ENCODE measurements at regions not wholly inside any gene's neighbourhood (a gene's known extent, or its start where the extent isn't known, plus 50 kb on each side); places are given as distances from the start of the nearest gene placed in this dataset.

DNA sequence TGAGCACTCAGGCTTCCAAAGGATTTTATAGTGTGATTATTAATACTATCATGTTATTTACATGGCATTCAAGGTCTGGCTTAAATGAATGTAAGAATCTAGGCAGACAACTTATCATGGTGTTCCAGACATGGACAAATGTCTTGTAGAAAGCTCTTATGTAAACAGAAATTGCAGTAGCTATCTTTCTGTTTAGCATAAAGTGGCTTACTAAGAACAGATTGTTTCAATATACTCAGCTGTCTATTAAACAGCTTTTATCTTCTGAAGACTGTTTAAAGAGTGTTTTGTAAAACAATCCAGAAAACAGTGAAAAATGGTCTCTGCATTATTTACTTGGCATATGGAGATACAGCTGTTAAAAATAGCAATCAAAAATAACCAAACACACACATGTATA, 1061.8 kb upstream of the SEL1L start:
- DNase-seq (ENCODE audit: low spot score): no peak

GRCh38 chr14:82602794-82603193, 1069.1 kb upstream of the SEL1L start:
- Histone ChIP-seq H3K27ac (ENCODE audit: poor library complexity, severe bottlenecking) (no peak overlapping the region), H3K36me3 (ENCODE audit: low read depth) (no peaks in the 10 kb centered on the region), H3K9me3 (ENCODE audit: severe bottlenecking) (no peaks in the 10 kb centered on the region), H3K4me1 (ENCODE audit: insufficient read depth, poor library complexity, severe bottlenecking) (no peaks in the 10 kb centered on the region), H3K27me3 (ENCODE audit: insufficient read depth, poor library complexity, severe bottlenecking) (no peaks in the 10 kb centered on the region), H3K4me3 (ENCODE audit: severe bottlenecking) (no peak overlapping the region)
- no peak for ATAC-seq (ENCODE audit: low read depth)
- no peak for DNase-seq (ENCODE audit: low spot score)
- no peak for TF ChIP-seq CTCF (IDR thresholded peaks at IDR 0.05; ENCODE audit: poor library complexity, severe bottlenecking)

More for the DNA sequence above, 1061.8 kb upstream of the SEL1L start:
- Histone ChIP-seq H3K4me3 (ENCODE audit: severe bottlenecking) (no peak overlapping the region), H3K9me3 (ENCODE audit: severe bottlenecking) (no peaks in the 10 kb centered on the region), H3K27ac (ENCODE audit: poor library complexity, severe bottlenecking) (no peak overlapping the region), H3K36me3 (ENCODE audit: low read depth) (no peaks in the 10 kb centered on the region), H3K27me3 (ENCODE audit: insufficient read depth, poor library complexity, severe bottlenecking) (no peaks in the 10 kb centered on the region), H3K4me1 (ENCODE audit: insufficient read depth, poor library complexity, severe bottlenecking) (no peaks in the 10 kb centered on the region)
- ATAC-seq (ENCODE audit: low read depth): no peak
- no peak for TF ChIP-seq CTCF (IDR thresholded peaks at IDR 0.05; ENCODE audit: poor library complexity, severe bottlenecking)

GRCh38 chr14:82604819-82605218, 1071.2 kb upstream of the SEL1L start:
- DNase-seq (ENCODE audit: low spot score) (no peak), ATAC-seq (ENCODE audit: low read depth) (0 out of 3 replicates have a peak, but pooled peaks have one; percentile 42)

DNA sequence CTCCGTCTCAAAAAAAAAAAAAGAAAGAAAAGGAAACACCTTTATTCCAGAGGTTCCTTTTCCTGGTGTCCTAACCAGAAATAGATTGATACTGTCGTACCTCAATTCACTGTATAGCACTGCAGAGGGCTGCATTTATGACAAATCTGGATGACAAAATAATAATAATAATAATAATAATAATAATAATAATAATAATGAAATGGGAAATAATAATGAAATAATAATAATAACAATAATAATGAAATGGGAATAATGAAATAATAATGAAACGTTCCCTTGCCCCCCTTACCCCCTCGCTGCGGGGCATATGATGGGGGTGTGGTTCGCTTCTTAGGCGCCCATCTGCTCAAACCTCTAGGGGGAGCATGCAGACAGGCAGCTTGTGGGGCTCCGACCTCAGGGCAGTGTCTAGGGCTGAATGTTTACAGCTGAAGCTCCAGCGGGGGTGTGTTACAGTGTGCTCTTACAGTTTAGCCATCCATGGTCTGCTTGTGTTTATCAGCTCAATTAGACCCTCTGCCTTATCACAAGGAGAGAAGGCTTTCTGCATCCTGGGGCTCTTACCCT, 1088.3 kb upstream of the SEL1L start:
- ATAC-seq (ENCODE audit: low read depth) (no peak), DNase-seq (ENCODE audit: low spot score) (no peak)
- H3K27ac ChIP-seq (ENCODE audit: poor library complexity, severe bottlenecking): no peak overlapping the region

More at GRCh38 chr14:82604819-82605218, 1071.2 kb upstream of the SEL1L start:
- no peak overlapping the region for H3K27ac ChIP-seq (ENCODE audit: poor library complexity, severe bottlenecking)
- no peaks in the 10 kb centered on the region for H3K27me3 ChIP-seq (ENCODE audit: insufficient read depth, poor library complexity, severe bottlenecking)
- no peaks in the 10 kb centered on the region for H3K9me3 ChIP-seq (ENCODE audit: severe bottlenecking)
- TF ChIP-seq CTCF (IDR thresholded peaks at IDR 0.05; ENCODE audit: poor library complexity, severe bottlenecking): no peak
- H3K4me3 ChIP-seq (ENCODE audit: severe bottlenecking): no peak overlapping the region
- no peaks in the 10 kb centered on the region for H3K4me1 ChIP-seq (ENCODE audit: insufficient read depth, poor library complexity, severe bottlenecking)
- H3K36me3 ChIP-seq (ENCODE audit: low read depth): no peaks in the 10 kb centered on the region

More for the DNA sequence above, 1088.3 kb upstream of the SEL1L start:
- no peak overlapping the region for H3K4me3 ChIP-seq (ENCODE audit: severe bottlenecking)
- peaks cover 2% of the 10 kb centered on the region for H3K9me3 ChIP-seq (ENCODE audit: severe bottlenecking)
- peak; percentile 15 for TF ChIP-seq CTCF (IDR thresholded peaks at IDR 0.05; ENCODE audit: poor library complexity, severe bottlenecking)
- no peaks in the 10 kb centered on the region for H3K4me1 ChIP-seq (ENCODE audit: insufficient read depth, poor library complexity, severe bottlenecking)
- peaks cover 11% of the 10 kb centered on the region for H3K27me3 ChIP-seq (ENCODE audit: insufficient read depth, poor library complexity, severe bottlenecking)
- no peaks in the 10 kb centered on the region for H3K36me3 ChIP-seq (ENCODE audit: low read depth)

Data from RWPE2 (cell line).